Activated naive CD4-positive, alpha-beta T cell treated with anti-CD3 and anti-CD28 coated beads, Interleukin-2, amount 50 U/mL, for 16 hours (primary cell): ENCODE measurements at regions not wholly inside any gene's neighbourhood (a gene's known extent, or its start where the extent isn't known, plus 50 kb on each side); places are given as distances from the start of the nearest gene placed in this dataset.

ENCODE experiments used
- DNase-seq: peaks from one replicate; pipeline ENCODE4 v3.0.0-alpha.2; 2020

DNA sequence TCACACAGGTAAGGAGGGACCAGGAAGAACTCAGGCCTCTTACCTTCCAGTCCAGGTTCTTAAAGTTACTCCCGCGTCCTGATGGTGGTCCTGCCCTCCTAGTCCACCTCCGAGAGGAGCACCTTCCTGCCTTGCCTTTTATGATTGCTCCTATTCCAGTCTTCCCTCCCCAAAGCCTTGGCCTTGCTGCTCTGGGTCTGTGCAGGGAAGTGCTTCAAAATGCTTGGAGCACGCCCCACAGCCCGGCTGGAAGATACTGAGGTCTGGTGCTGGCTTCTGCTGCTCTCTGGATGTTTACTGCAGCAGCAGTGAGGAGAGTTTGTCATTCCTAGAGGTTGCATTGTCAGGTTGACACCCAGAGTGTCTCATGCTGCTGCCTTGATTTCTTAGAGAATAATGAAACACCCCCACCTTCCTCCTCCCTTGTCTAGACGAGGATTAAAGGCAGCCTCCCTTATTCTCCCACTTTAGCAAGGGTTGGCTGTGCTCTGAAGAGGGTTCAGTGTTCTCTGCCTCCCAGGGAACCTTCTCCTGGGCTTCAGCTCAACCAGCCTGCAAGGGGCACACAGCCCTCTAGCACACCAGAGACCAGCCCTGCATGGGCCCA is 142.2 kb upstream of the CACNA1E start:
- no peak for DNase-seq

DNA sequence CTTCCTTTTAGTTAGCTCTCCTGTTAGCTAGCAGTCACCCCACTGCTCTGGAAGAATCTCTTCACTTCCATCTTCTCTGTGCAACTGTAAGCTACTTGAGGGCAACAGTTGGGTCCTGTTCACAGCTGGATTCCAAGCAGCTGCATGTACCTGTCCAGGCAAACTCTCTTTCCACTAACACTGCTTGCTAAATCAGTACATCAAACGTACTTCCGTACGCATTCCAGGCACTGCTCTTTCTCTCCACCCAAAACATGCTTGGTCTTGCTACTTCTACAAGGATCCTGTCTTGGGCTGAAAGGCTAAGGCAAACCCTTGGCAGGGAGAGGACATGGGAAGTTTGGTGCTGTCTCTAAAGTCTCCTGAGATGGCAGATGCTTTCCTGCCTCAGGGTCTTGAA is 139.2 kb upstream of the CACNA1E start:
- DNase-seq, result no peak

DNA sequence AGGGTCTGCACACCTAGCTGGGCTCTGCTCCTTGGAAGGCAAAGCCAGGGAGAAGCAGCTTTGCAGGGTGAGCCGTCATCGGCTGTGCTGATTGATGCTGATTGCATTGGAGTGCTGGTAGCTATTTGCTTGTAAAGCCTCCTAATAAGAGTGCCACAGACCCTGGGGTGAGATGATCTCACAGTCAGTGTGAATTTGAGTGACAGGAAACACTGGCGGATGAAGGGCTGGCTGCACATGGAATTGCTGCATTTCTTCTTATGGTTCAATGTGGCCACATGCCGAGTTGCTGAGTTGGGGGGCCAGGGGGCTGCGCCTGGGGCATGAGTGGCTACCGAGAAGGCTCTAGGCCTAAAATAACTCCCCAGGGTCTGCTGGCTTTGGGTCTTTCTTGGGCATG is 138.2 kb upstream of the CACNA1E start:
- no peak for DNase-seq

DNA sequence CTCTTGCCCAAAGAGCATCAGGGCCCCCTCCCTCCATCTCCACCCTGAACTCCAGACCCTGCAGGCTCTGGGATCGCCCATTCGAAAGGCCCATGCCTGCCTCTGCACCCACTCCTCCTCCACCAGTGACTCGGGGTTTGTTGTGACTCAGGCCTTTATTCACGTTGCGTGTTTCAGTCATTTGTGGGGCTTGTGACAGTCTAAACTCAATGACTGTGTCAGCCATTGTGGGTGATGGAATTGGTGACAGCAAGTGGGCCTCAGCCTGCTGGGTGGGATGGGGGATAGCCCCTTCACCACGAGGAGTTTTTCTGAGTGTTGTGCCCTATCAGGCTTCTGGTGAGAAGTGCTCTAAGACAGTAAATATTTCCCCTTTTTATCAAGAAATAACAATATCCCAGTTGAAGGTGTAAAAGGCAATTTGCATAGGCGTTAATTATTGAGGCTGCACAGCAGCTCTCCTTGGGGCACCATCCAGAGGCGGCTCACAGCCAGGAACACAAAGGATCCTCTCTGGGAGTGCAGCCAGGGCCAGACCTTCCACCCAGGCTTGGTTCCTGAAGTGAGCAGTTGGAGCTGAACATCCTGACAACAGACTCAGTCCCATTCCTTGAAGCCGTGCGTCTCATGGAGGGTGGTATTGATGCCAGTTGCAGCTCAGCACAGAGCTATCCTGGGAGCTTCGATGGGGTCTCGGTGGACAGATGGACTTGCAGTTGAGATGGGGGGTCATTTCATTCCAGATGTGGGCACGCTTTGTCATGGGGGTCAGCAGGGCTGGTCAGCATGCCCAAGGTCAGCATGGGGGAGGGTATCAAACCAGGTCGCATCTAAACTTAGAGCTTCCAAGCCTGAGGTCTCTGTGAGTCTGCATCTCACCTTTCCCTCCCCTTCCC is 135.6 kb upstream of the CACNA1E start:
- DNase-seq, result no peak

DNA sequence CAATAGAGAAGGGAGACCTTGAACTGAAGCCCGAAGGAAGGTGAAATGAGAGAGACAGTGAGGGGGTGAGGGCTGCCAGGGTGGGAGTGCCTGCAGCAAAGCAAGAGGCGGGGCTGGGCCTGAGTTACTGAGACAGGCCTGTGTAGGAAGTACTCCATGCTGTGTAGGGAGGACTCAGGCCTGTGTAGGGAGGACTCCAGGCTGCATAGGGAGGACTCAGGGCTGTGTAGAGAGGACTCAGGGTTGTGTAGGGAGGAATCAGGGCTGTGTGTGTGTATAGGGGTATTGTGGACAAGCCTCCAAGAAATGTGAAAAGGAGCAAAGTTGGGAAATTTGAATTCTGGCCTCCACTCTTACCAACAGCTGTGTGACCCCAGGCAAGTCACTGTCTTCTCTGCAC is 133.8 kb upstream of the CACNA1E start:
- DNase-seq, result no peak

DNA sequence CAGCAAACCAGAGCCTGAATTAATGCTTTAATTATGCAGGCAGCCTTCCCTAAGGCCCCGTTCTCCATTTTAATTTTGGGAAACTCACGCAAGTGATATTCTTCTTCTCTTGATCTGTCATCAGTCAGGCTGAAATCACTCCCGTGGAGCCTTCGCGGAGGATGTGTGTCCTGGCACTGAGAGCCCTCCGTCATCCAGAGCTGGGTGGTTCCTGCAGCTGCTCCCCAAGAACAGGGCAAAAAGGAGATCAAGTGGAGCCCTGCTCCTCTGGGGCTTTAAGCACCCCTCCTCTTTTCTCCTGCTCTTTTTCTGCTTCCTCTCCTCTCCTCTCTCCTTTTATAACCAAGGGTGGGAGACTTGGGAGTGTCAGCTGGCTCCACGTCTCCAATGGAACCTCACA is 133.2 kb upstream of the CACNA1E start:
- no peak for DNase-seq

DNA sequence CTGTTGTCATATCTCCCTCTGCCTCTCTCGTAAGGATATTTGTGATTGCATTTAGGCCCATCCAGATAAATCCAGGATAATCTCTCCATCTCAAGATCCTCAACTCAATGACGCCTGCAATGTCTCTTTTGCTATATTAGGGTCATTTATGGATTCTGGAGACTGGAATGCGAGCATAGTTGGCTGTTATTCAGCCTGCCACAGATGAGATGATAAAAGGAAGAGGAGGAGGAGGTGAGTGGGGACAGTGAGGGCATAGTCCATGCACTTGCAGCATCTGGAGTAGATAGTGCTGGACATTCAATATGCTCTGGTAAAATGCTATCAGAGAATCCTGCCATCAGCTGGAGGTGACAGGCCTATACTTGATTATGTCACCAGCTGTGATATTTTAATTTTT is 131.6 kb upstream of the CACNA1E start:
- DNase-seq, result no peak

DNA sequence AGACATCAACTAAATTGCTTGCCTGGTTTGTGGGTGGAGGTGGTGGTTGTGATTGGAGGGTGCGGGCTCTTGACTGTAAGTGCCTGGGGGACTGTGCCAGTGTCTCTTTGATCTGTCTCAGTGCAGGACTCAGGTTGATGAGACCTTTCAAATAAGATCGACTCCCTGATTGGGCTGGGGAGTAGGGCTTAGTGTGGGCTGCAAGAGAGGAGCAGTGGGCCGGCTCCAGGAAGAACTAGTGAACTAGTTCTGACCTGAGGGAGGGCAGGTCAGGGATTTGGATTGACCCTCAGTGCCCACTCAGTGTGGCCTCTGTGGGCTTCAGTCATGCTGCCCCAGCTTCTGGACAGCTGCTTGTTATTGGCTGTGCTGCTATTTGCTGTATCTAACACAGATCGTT is 130.6 kb upstream of the CACNA1E start:
- no peak for DNase-seq

DNA sequence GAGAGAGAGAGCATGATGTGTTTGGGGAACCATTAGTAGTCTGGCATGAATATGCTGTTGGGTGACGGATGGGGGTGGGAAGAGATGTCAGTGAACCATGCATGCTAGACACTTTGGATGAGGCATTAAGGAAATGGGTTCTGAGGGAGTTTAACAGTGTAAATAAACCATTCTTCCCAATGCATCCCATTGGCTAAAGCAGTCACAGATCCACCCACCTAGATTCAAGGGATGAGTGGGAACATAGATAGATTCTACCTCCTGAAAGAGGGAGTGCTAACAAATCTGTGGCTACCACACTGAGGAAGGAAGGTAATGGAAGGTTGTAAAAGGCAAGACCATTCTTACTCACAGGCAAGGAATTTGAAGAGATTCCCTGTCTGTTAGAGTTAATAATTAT is 129.8 kb upstream of the CACNA1E start:
- DNase-seq, result no peak

DNA sequence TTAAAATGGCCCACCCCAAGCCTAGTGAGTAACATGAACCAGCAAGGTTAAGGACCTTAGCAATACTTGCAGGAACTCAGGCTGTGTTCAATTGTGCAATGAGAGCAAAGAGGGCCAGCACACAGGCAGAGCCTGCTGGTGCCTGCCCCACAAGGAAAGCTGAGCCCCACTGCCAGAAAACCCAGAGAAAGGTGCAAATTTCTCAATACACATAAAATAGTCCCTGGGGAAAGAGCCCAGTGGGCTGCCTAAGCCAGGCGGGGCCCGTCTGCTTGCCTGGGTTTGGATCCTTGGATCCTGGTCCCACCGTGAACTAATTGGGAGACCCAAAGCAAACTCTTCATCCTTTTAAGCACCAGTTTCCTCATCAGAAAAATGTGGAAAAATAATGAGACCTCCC is 128.5 kb upstream of the CACNA1E start:
- DNase-seq, result no peak

DNA sequence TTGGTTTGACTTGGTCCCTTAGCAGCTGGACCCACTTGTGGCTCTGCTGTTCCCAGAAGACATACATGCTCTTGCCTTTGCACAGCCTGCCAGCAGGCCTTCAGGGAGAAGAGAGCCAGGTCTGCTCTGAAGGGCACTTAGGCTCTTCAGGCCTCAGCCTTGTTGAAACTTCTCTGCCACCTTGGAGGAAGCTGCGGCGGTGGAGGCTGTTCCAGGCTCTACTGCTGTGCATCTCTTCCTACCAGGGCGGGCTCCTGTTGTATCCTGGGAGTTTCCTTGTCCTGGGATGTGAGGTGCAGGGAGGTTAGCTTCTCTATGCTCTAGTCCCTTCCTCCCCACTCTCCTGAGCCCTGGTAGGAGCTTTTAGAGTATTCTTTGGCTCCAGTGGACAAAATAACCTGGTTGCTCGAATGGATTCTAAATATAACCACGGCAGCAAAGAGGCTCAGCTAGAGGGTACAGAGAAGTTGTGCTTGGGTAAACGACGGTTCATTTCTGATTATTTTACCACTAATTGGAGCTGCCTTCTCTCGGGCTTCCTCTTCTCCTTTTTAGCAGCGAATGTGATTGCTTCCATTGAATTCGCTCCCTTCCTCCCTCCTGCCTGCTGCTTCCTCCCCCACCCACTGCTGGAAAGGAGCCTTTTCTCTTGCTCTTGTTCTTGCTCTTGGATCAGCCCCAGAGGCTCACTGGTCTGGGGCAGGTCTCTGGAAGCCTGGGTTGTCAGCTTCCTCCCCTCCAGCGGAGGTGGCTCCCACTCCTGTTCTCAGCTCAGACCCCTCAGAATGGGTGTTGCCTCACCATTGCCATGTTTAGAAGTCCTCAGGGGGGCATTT is 126.6 kb upstream of the CACNA1E start:
- no peak for DNase-seq

DNA sequence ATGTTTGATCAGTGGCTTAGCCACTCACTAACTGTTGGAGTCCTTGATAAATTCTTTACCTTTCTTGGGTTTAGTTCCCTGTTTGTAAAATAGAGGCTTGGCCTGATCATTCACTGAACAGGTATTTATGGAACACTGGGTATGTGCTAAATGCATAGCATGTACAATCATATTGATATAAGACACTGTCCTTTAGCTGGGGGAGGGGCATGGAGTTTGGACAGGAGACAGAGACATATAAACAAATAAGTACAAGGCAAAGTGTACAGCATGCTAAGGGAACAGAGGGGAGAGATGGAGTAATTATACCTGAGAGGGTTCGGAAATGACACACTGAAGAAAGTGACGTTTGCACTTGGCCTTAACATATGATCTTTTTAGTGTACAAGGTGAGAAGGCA is 124.3 kb upstream of the CACNA1E start:
- no peak for DNase-seq

DNA sequence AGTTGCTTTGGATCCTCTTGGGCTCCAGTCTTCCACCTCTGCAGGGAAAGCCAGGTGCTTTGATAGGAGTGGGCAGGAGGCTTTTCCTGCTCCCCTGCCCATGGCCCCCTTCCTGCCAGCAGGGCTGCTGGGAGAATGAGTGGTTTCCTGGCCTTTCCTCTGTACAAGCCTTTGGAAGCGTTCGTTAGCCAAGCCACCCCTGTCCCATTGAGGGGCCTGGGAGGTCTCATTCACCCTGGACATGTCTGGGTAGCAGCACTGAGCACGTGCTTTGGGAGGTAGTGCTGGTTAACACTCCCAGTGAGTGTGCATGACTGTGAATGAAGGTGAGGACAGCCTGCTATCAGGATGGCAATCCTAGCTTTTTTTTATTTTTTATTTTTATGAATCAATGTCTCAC is 118.5 kb upstream of the CACNA1E start:
- DNase-seq, result no peak

DNA sequence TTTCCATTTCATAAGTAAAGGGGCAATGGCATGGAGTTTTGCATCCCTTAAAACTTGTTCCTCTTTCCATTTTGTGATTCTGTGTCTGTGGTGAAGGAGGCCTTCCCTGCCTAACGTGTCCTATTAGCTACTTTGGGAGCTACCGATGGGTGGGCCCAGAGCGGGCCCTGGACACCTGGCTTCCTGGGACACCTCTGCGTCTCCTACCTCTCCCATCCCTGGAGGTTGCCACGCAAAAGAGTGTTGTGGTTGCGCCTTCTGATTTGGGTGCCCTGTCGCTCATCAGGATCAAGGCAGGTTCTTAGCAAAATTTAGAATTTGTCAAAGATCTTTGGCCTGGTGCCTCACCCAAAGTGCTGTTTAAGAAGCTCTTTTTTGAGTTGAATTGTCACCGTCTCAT is 116.4 kb upstream of the CACNA1E start:
- no peak for DNase-seq

DNA sequence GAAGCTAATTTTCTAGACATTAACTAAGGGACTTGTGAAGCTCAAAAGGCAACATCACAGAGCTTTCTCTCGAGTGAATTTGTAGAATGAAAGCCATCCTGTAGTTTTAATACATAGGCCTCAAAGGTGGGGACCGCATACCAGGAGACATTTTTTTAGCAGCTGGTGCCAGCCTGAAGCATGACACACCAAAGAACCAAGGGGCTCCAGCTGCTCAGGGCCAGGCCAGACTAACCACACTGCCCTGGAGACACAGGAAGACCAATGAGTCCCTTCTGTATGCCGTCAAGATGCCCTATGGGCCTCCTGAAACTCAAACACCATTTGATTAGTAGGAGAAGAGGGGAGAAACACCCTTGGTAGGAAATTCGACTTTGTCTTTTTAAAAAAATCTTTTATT is 113.9 kb upstream of the CACNA1E start:
- DNase-seq, result no peak

DNA sequence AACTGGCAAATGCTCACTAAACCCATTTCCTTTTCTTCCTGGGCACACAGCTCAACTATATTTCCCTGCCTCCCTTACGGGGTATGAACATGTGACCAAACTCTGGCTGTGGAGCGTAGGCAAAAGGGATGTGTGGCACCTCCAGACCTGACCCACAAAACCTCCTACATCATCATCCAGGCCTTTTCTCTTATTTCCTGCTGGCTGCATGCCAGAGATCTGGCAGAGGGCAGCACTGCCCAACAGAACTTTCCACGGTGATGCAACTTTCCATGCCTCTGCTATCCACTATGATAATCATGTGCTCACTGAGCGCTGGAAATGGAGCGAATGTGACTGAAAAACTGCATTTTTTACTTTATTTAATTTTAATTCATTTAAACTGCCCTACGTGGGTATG is 99.6 kb upstream of the CACNA1E start:
- no peak for DNase-seq

DNA sequence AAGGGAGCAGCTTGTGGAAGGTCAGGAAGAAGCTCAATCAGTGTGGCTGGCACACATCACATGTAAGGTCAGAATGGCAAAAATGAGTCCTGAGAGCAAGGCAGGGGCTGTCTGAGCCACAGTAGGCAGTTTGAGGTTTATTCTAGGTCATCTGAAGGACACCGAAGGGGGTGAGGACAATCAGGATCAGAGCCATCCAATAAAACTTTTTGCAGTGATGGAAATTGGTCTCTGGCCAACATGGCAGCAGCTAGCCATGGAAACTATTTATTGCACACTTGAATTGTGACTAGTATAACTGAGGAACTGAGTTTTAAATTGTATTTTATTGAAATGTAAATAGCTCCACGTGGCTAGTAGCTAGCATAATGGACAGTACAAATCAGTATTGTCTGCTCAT is 97.0 kb upstream of the CACNA1E start:
- DNase-seq, result no peak

DNA sequence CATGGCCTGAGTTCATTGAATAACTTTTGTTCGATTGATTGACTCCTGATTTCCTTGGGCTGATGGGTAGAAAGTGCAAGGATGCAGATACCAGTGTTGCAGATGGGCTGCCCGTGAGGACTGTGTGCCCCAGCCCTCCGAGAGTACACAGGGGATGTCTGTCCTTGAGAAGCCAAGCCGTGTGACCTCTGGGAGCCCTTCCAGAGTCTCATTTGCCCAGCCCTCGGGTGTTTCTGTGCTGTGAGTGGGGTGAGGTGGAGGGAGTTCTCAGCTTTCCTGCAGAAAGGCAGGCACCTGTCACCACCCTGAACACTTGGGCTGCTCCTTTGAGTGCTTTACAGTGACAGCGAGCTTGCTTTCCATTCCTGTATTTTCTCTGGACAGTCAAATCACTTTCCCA is 96.4 kb upstream of the CACNA1E start:
- no peak for DNase-seq

DNA sequence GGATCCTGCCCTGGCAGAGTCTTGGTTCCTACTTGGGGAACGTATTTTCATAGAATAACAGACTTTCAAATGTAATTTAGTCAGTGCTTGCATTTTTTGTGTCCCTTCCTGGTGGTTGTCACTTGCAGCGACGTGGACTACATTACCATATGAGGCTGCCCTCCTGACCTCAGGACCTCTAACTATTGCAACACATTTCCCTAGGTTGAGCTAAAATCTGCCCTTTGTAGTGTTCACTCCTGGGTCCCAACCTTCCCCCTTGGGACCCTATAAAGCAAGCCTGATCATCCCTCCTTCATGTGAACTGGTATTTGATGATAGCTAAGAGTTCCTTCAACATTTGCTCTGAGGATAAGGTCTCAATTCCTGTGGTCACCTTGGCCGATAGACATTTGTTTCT is 95.6 kb upstream of the CACNA1E start:
- DNase-seq, result no peak

DNA sequence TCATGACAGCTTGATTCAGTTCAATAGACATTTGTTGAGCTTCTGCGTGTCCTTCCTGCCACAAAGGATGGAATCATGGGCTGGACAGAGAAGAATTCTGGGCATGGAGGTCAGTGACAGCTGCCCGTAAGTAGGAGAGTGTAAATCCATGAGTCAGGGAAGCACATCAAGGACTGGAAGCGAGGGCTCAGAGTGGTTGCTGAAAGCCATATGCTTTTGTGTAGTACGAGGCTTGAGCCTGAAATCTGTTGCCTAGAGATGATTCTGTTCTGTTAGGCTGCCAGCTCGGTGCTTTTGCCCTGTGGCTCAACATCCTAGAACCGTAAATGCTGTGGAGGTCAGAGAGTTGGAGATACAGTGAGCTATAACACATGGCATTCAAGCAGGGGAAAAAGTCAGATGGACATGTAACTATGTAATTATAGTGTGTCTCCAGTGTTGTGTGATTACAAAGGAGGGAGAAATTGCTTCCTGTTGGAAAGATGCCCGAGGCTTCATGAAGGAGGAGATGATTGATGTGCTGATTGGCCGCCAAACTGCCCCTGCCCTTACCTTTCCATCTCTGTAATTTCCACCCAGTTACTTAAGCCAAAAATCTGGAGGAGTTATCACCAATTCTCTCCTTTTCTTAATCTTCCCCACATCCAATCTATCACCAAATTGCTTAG is 92.8 kb upstream of the CACNA1E start:
- DNase-seq, result no peak

DNA sequence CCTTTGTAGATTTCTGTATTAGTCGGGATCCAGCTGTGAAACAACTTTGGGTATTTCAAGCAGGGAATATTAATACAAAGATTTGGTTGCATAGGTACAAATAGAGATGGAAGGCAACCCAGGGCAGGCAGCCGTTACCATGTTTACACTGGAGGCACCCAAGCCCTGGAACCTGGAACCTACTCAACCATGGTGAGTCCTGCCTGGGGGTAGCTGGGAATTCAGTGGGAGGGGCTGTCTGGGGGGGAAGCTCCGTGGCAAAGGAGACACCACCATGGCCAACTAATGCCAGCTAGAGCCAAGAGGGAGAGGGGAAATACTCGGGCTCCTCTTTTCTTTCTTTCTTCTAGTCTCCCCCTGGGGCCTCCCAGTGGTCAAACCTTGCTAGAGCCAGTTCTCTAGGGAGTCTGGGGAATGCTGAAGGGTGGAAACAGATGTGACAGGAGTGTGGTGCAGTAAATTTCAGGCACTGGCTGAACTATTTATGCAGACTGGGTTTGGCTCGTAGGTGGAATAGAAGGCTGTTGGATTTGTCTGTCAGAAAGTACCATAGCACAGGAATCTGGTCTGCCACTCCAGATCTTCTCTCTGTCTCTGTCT is 91.9 kb upstream of the CACNA1E start:
- no peak for DNase-seq

DNA sequence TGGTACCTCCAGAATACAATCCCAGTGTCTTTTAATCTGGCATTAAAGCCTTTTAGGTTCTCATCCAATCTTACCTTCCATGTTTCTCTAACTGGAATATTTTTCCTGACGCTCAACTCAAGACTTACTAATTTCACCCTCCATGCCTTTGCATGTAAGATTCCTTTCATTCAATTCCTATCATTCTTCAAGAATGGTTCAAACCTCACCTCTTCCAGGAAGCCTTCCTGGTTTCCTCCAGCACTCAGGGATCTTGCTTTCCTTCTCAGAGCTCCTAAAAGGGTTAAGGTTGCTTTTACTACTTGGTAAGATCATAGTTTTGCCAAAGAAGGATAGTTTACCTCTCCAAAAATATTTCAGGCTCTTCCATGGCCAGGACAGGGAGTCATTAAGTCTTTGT is 91.2 kb upstream of the CACNA1E start:
- DNase-seq, result no peak
